SK-N-MC (cell line): ENCODE measurements at regions not wholly inside any gene's neighbourhood (a gene's known extent, or its start where the extent isn't known, plus 50 kb on each side); places are given as distances from the start of the nearest gene placed in this dataset.

ENCODE experiments used
- EZH2 ChIP-seq: fragments of 200-600 bp; sonication (generic); IDR thresholded peaks from one replicate; pipeline ENCODE4 v1.6.1; 2017; ENCODE audit warnings: antibody characterized with exemption
- POLR2AphosphoS5 ChIP-seq: IDR thresholded peaks from 2 replicates; pipeline ENCODE4 v1.6.1; 2012; ENCODE audit warnings: mild to moderate bottlenecking, low read depth, low read length, borderline replicate concordance

- TF ChIP-seq POLR2AphosphoS5 (no peak), EZH2 (no peak)
These were observed 272.4 kb upstream of the MYO3A start for GRCh38 chr10:25661632-25662031.
